IMR-90 (cell line): ENCODE measurements at regions not wholly inside any gene's neighbourhood (a gene's known extent, or its start where the extent isn't known, plus 50 kb on each side); places are given as distances from the start of the nearest gene placed in this dataset.

Experiments
- ATAC-seq: fragments of 200-7000 bp; cut with Tn5 transposase; 2 replicates; pipeline ENCODE4 v1.9.1; 2020; ENCODE audit warnings: low read depth, mild to moderate bottlenecking, moderate library complexity
- BruUV-seq: library from RNA; stranded (reverse); fragments of 400-500 nt; replicated peaks from 2 replicates; lab custom pipeline; 2021; lab: Mats Ljungman, UMichigan
- CTCF ChIA-PET: fragments of 300-600 bp; formaldehyde crosslinking; extraction: SDS; loops from one replicate; lab custom pipeline; 2021; ENCODE audit warnings: antibody characterized with exemption; lab: Yijun Ruan, JAX
- POLR2A ChIA-PET: fragments of 300-600 bp; sonication (Branson Sonifier 250); formaldehyde crosslinking; loops from one replicate; lab custom pipeline; 2022; ENCODE audit warnings: antibody characterized with exemption; ENCODE audit not compliant: unreplicated experiment; lab: Charles Lee
- DNase-seq: peaks from one replicate; pipeline ENCODE4 v3.0.0; 2013
- H2AFZ ChIP-seq: replicated peaks from 2 replicates; pipeline ENCODE3; 2013; ENCODE audit warnings: low read length, mild to moderate bottlenecking; ENCODE audit not compliant: poor library complexity
- H2AK5ac ChIP-seq: 2 replicates; pipeline ENCODE4 v1.6.1; 2013; ENCODE audit warnings: low read depth, low read length, inconsistent platforms
- H2AK9ac ChIP-seq: replicated peaks from 2 replicates; pipeline ENCODE3; 2013; ENCODE audit warnings: mild to moderate bottlenecking, low read depth, low read length, moderate library complexity; ENCODE audit not compliant: poor library complexity
- H2BK120ac ChIP-seq: 2 replicates; pipeline ENCODE4 v1.6.1; 2013; ENCODE audit warnings: low read depth, low read length, inconsistent platforms
- H2BK15ac ChIP-seq: 3 replicates; pipeline ENCODE4 v1.6.1; 2013; ENCODE audit warnings: low read depth, low read length, inconsistent platforms
- H2BK20ac ChIP-seq: 2 replicates; pipeline ENCODE4 v1.6.1; 2013; ENCODE audit warnings: low read depth, mild to moderate bottlenecking, inconsistent platforms, low read length, moderate library complexity
- H2BK5ac ChIP-seq: 2 replicates; pipeline ENCODE4 v1.6.1; 2013; ENCODE audit warnings: mild to moderate bottlenecking, low read depth, low read length, inconsistent platforms; ENCODE audit not compliant: poor library complexity, severe bottlenecking
- H3K14ac ChIP-seq: replicated peaks from 2 replicates; pipeline ENCODE4 v1.6.1; 2013; ENCODE audit warnings: low read depth, low read length, inconsistent platforms
- H3K18ac ChIP-seq: 2 replicates; pipeline ENCODE4 v1.6.1; 2013; ENCODE audit warnings: low read depth, low read length, control low read depth
- H3K23ac ChIP-seq: 2 replicates; pipeline ENCODE4 v1.6.1; 2013; ENCODE audit warnings: low read depth, low read length, inconsistent platforms
- H3K27ac ChIP-seq: 2 replicates; pipeline ENCODE4 v1.5.1; 2013; ENCODE audit warnings: mild to moderate bottlenecking, control low read depth, low read length; ENCODE audit not compliant: insufficient read depth
- H3K27me3 ChIP-seq: 2 replicates; pipeline ENCODE4 v1.6.1; 2013; ENCODE audit warnings: low read length; ENCODE audit not compliant: control insufficient read depth, insufficient read depth
- H3K36me3 ChIP-seq: 2 replicates; pipeline ENCODE4 v1.6.1; 2013; ENCODE audit warnings: low read length, mixed read lengths; ENCODE audit not compliant: control insufficient read depth, insufficient read depth
- H3K4ac ChIP-seq: 2 replicates; pipeline ENCODE4 v1.6.1; 2013; ENCODE audit warnings: low read depth, low read length, inconsistent platforms
- H3K4me1 ChIP-seq: 2 replicates; pipeline ENCODE4 v1.6.1; 2013; ENCODE audit warnings: low read length, mixed read lengths; ENCODE audit not compliant: control insufficient read depth, insufficient read depth
- H3K4me2 ChIP-seq: 2 replicates; pipeline ENCODE4 v1.6.1; 2013; ENCODE audit warnings: low read depth, mild to moderate bottlenecking, control low read depth, low read length, moderate library complexity
- H3K4me3 ChIP-seq: 2 replicates; pipeline ENCODE4 v1.5.1; 2013; ENCODE audit warnings: low read depth, mild to moderate bottlenecking, control low read depth, low read length, moderate library complexity; ENCODE audit not compliant: insufficient read depth
- H3K56ac ChIP-seq: 2 replicates; pipeline ENCODE4 v1.6.1; 2013; ENCODE audit warnings: low read length, inconsistent platforms; ENCODE audit not compliant: insufficient read depth; ENCODE audit errors: extremely low read depth
- H3K79me1 ChIP-seq, 2 experiments: 2 replicates each; pipeline ENCODE4 v1.6.1; 2013; ENCODE audit warnings: low read length in 2 of 2, inconsistent platforms in 1 of 2, low read depth in 1 of 2
- H3K9ac ChIP-seq: 2 replicates; pipeline ENCODE4 v1.6.1; 2013; ENCODE audit warnings: low read depth, low read length, control low read depth
- H3K9me1 ChIP-seq: 2 replicates; pipeline ENCODE4 v1.6.1; 2013; ENCODE audit warnings: low read length, inconsistent platforms; ENCODE audit not compliant: insufficient read depth
- H3K9me3 ChIP-seq: 2 replicates; pipeline ENCODE4 v1.6.1; 2013; ENCODE audit warnings: low read length; ENCODE audit not compliant: control insufficient read depth, insufficient read depth
- H4K20me1 ChIP-seq: 2 replicates; pipeline ENCODE4 v1.6.1; 2013; ENCODE audit warnings: low read length, inconsistent platforms; ENCODE audit not compliant: insufficient read depth
- H4K5ac ChIP-seq: 2 replicates; pipeline ENCODE4 v1.6.1; 2013; ENCODE audit warnings: mild to moderate bottlenecking, low read depth, low read length, control low read depth
- H4K8ac ChIP-seq, 2 experiments: 2 replicates each; pipeline ENCODE4 v1.6.1; 2013; ENCODE audit warnings: low read depth in 2 of 2, low read length in 2 of 2, control low read depth in 1 of 2, inconsistent platforms in 1 of 2
- H4K91ac ChIP-seq: 2 replicates; pipeline ENCODE4 v1.6.1; 2013; ENCODE audit warnings: low read depth, low read length, inconsistent platforms; ENCODE audit not compliant: insufficient read depth
- CEBPB ChIP-seq: IDR thresholded peaks from 2 replicates; pipeline ENCODE4 v1.6.1; 2012; ENCODE audit warnings: low read depth, low read length, improper control_type of control experiment
- FOS ChIP-seq: fragments of 150-350 bp; IDR thresholded peaks from 2 replicates; pipeline ENCODE4 v1.6.1; 2016; ENCODE audit warnings: low read depth, low read length
- MAFK ChIP-seq: IDR thresholded peaks from 2 replicates; pipeline ENCODE4 v1.6.1; 2012; ENCODE audit warnings: low read depth, low read length, improper control_type of control experiment
- NFE2L2 ChIP-seq: fragments of 150-350 bp; IDR thresholded peaks from 2 replicates; pipeline ENCODE4 v1.6.1; 2016; ENCODE audit warnings: low read depth, mild to moderate bottlenecking, low read length
- POLR2A ChIP-seq: IDR thresholded peaks from 2 replicates; pipeline ENCODE4 v1.6.1; 2012; ENCODE audit warnings: mild to moderate bottlenecking, low read depth, low read length
- RAD21 ChIP-seq: IDR thresholded peaks from 2 replicates; pipeline ENCODE4 v1.6.1; 2012; ENCODE audit warnings: low read length, improper control_type of control experiment
- WGBS, 2 experiments: methylation state at CpG; one replicate each; pipeline versions ENCODE4 v1.1.5 to v1.1.7; 2013; ENCODE audit warnings: missing lambda C conversion rate in 2 of 2; ENCODE audit not compliant: insufficient read length in 1 of 2; ENCODE audit errors: extremely low coverage in 2 of 2; 5-methylcytosine and 5-hydroxymethylcytosine counted together
- dilution Hi-C: fragments of 300-500 bp; cut with HindIII; formaldehyde crosslinking; loops from one replicate; pipeline ENCODE4 v1.14.3; 2018; ENCODE audit warnings: low sequenced_read_pairs; ENCODE audit not compliant: unreplicated experiment
- in situ Hi-C: fragments of 300-500 bp; cut with MboI; formaldehyde crosslinking; loops from 3 replicates; pipeline ENCODE4 v1.14.3; 2019; ENCODE audit warnings: low sequenced_read_pairs, inconsistent platforms, mixed read lengths
- intact Hi-C: fragments of 100-400 bp; cut with micrococcal nuclease; formaldehyde crosslinking; loops from 2 replicates; pipeline ENCODE4 v1.10.0; 2022
- TF ChIP-seq, protein P1 (sequence below): fragments of 150-350 bp; IDR thresholded peaks from 2 replicates; pipeline ENCODE4 v1.6.1; 2017; ENCODE audit warnings: mild to moderate bottlenecking, antibody characterized with exemption, low read length, low read depth

DNA sequence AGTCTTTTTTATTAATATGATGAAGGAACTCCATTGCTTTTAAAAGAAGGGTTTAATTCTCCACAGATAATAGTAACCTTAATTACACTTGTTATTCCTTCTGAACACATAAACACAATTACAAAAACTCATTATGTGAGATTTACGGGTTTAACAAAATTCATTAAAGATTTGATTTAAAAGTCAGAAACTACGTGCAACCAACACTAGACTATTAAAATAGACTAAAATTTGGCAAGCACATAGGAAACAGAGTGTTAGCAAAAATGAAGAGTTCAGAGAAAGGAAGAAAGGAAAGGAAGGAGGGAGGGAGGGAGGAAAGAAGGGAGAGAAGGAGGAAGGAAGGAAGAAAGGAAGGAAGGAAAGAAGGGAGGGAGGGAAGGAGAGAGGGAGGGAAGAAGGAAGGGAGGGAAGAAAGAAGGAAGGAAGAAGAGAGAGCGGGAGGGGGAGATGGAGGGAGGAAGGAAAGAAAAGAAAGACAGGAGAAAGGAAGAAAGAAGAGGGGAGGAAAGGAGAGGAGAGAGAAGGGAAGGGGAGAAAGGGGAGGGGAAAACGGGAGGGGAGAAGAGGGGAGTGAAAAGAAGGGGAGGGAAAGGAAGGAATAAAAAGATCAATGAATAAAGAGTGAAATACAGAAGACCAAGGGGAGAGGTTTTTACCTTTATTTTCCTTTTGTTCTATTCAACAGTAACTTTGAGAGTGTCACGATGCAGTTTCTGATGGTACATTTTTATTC is 123.4 kb upstream of the LYPLAL1 start:
- H3K56ac ChIP-seq, result no peak overlapping the region
- H3K4me2 ChIP-seq, result no peak overlapping the region; the same call in 1 of the 2 replicates
- CTCF ChIA-PET, result no interaction called here
- DNase-seq, result no peak
- no peak overlapping the region for H2AFZ ChIP-seq
- H3K36me3 ChIP-seq, result no peaks in the 10 kb centered on the region
- no peak overlapping the region for H3K4me3 ChIP-seq
- H3K9me1 ChIP-seq, result peaks cover 4% of the 10 kb centered on the region; the same call in 1 of the 2 replicates
- peak overlapping the region; percentile 87 for H2BK120ac ChIP-seq
- H3K9me3 ChIP-seq, result no peaks in the 10 kb centered on the region
- H4K8ac ChIP-seq, result no peak overlapping the region
- intact Hi-C loops, result no loop called here
- POLR2A ChIA-PET, result no interaction called here
- ATAC-seq, result no peak
- peak overlapping the region; percentile 74 for H3K4ac ChIP-seq
- 43 to 83% methylated on average over 1 to 2 of the region's 5 CpGs for WGBS, 2 experiments
- peaks cover 5% of the 10 kb centered on the region for H3K4me1 ChIP-seq
- TF ChIP-seq FOS (no peak), CEBPB (no peak), MAFK (no peak), RAD21 (no peak), POLR2A (no peak), NFE2L2 (no peak)
- TF ChIP-seq, protein P1, sequence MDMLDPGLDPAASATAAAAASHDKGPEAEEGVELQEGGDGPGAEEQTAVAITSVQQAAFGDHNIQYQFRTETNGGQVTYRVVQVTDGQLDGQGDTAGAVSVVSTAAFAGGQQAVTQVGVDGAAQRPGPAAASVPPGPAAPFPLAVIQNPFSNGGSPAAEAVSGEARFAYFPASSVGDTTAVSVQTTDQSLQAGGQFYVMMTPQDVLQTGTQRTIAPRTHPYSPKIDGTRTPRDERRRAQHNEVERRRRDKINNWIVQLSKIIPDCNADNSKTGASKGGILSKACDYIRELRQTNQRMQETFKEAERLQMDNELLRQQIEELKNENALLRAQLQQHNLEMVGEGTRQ, result no peak
- H4K20me1 ChIP-seq, result no peaks in the 10 kb centered on the region
- peak overlapping the region; percentile 71 for H2BK20ac ChIP-seq
- no peaks in the 10 kb centered on the region for H3K27me3 ChIP-seq
- peak overlapping the region; percentile 48; the same call in 1 of the 2 replicates for H3K27ac ChIP-seq
- in situ Hi-C loops, result no loop called here
- no TSS peak for BruUV-seq
- no peak overlapping the region for H2AK9ac ChIP-seq
- peak overlapping the region; percentile 64 for H2BK5ac ChIP-seq
- H2BK15ac ChIP-seq, result no peak overlapping the region; the same call in 2 of the 3 replicates
- H4K91ac ChIP-seq, result peak overlapping the region; percentile 58; the same call in 1 of the 2 replicates
- dilution Hi-C loops, result no loop called here
- H3K14ac ChIP-seq, result no peak overlapping the region; the same call in 1 of the 2 replicates
- H4K5ac ChIP-seq, result peak overlapping the region; percentile 45
- no peak overlapping the region for H3K9ac ChIP-seq
- H3K18ac ChIP-seq, result peak overlapping the region; percentile 34
- H2AK5ac ChIP-seq, result peak overlapping the region; percentile 76; the same call in 1 of the 2 replicates
- no peaks in the 10 kb centered on the region for H3K79me1 ChIP-seq
- no peak overlapping the region for H3K23ac ChIP-seq
